HCT116 (cell line): ENCODE measurements at regions not wholly inside any gene's neighbourhood (a gene's known extent, or its start where the extent isn't known, plus 50 kb on each side); places are given as distances from the start of the nearest gene placed in this dataset.

Source experiments
- ATAC-seq: fragments of 200-7000 bp; cut with Tn5 transposase; 2 replicates; pipeline ENCODE4 v1.9.1; 2020; ENCODE audit warnings: mild to moderate bottlenecking, moderate library complexity
- BruUV-seq: library from RNA; stranded (reverse); fragments of 400-500 nt; replicated peaks from 2 replicates; lab custom pipeline; 2021; lab: Mats Ljungman, UMichigan
- CTCF ChIA-PET: fragments of 300-600 bp; sonication (Branson Sonifier 250); formaldehyde crosslinking; loops from one replicate; lab custom pipeline; 2021; ENCODE audit warnings: antibody characterized with exemption; lab: Charles Lee
- POLR2A ChIA-PET: fragments of 300-600, 350-600 bp; sonication (Branson Sonifier 250); formaldehyde crosslinking; loops from one replicate; lab custom pipeline; 2021; ENCODE audit warnings: antibody characterized with exemption; lab: Charles Lee
- RAD21 ChIA-PET, 2 experiments: fragments of 300-600 bp; sonication (Branson Sonifier 250); formaldehyde crosslinking; loops; one replicate each; lab custom pipeline; 2023; ENCODE audit warnings: low total read pairs in 2 of 2; ENCODE audit not compliant: uncharacterized antibody in 2 of 2, unreplicated experiment in 2 of 2, low non-redundant PET in 1 of 2; lab: Charles Lee
- DNase-seq: peaks from one replicate; pipeline ENCODE4 v3.0.0-alpha.2; 2010; ENCODE audit warnings: low read depth, low spot score
- H2AFZ ChIP-seq: fragments of 200-600 bp; shearing (Covaris generic), sonication (generic); 2 replicates; pipeline ENCODE4 v1.6.1; 2017; ENCODE audit warnings: low read depth, mixed run types, mixed read lengths, antibody characterized with exemption, low read length; ENCODE audit not compliant: poor library complexity, severe bottlenecking
- H3K27ac ChIP-seq: 2 replicates; pipeline ENCODE4 v1.5.1; 2012; ENCODE audit warnings: low read depth, low read length
- H3K27me3 ChIP-seq: fragments of 200-600 bp; sonication (generic); 2 replicates; pipeline ENCODE4 v1.6.1; 2016; ENCODE audit warnings: mixed run types, low read length, mixed read lengths; ENCODE audit not compliant: insufficient read depth
- H3K36me3 ChIP-seq, 2 experiments: fragments of 200-500 bp in 1 of 2; fragments of 200-600 bp in 1 of 2; sonication (Bioruptor generic) in 1 of 2; sonication (generic) in 1 of 2; 2 replicates each; pipeline versions ENCODE4 v1.5.1 to v1.6.1; 2014 to 2016; ENCODE audit warnings: low read length in 2 of 2, inconsistent platforms in 1 of 2, mixed read lengths in 1 of 2, mixed run types in 1 of 2; ENCODE audit not compliant: insufficient read depth in 2 of 2, control insufficient read depth in 1 of 2
- H3K4me1 ChIP-seq, 2 experiments: fragments of 200-600 bp in 1 of 2; sonication (generic) in 1 of 2; 2 replicates each; pipeline versions ENCODE4 v1.5.1 to v1.6.1; 2012 to 2017; ENCODE audit warnings: low read length in 2 of 2, inconsistent platforms in 1 of 2, mild to moderate bottlenecking in 1 of 2, mixed read lengths in 1 of 2, mixed run types in 1 of 2, moderate library complexity in 1 of 2; ENCODE audit not compliant: insufficient read depth in 2 of 2, control insufficient read depth in 1 of 2
- H3K4me2 ChIP-seq: fragments of 200-600 bp; sonication (generic); 2 replicates; pipeline ENCODE4 v1.6.1; 2017; ENCODE audit warnings: mixed run types, low read length, mixed read lengths
- H3K4me3 ChIP-seq, 2 experiments: fragments of 200-600 bp in 1 of 2; sonication (generic) in 1 of 2; replicated peaks in 1 of 2; 2 replicates each; pipeline ENCODE4 v1.5.1; 2011 to 2016; ENCODE audit warnings: low read length in 2 of 2, control low read depth in 1 of 2, low read depth in 1 of 2, mild to moderate bottlenecking in 1 of 2, mixed read lengths in 1 of 2, mixed run types in 1 of 2
- H3K79me2 ChIP-seq: fragments of 200-600 bp; sonication (generic); 2 replicates; pipeline ENCODE4 v1.6.1; 2017; ENCODE audit warnings: mild to moderate bottlenecking, mixed run types, low read length, moderate library complexity, mixed read lengths; ENCODE audit not compliant: insufficient read depth
- H3K9ac ChIP-seq: fragments of 200-600 bp; sonication (generic); 2 replicates; pipeline ENCODE4 v1.6.1; 2016; ENCODE audit warnings: low read length, mixed read lengths
- H3K9me2 ChIP-seq: fragments of 200-600 bp; sonication (generic), shearing (Covaris generic); 2 replicates; pipeline ENCODE4 v1.6.1; 2017; ENCODE audit warnings: mixed run types, mild to moderate bottlenecking, moderate library complexity; ENCODE audit not compliant: insufficient read depth
- H3K9me3 ChIP-seq, 2 experiments: fragments of 200-500 bp in 1 of 2; fragments of 200-600 bp in 1 of 2; sonication (Bioruptor generic) in 1 of 2; sonication (generic) in 1 of 2; 2 replicates each; pipeline ENCODE4 v1.6.1; 2014 to 2017; ENCODE audit warnings: low read length in 2 of 2, mixed read lengths in 2 of 2, inconsistent platforms in 1 of 2, low read depth in 1 of 2, mild to moderate bottlenecking in 1 of 2, mixed run types in 1 of 2, moderate library complexity in 1 of 2; ENCODE audit not compliant: control insufficient read depth in 1 of 2, insufficient read depth in 1 of 2
- H4K20me1 ChIP-seq: fragments of 200-600 bp; sonication (generic), shearing (Covaris generic); 2 replicates; pipeline ENCODE4 v1.6.1; 2017; ENCODE audit warnings: mixed run types, mild to moderate bottlenecking, moderate library complexity; ENCODE audit not compliant: insufficient read depth
- ATF3 ChIP-seq: IDR thresholded peaks from 2 replicates; pipeline ENCODE4 v1.6.1; 2012
- CBX3 ChIP-seq: IDR thresholded peaks from 2 replicates; pipeline ENCODE4 v1.6.1; 2012; ENCODE audit warnings: low read depth
- CEBPB ChIP-seq: IDR thresholded peaks from 2 replicates; pipeline ENCODE4 v1.6.1; 2012; ENCODE audit warnings: low read depth
- CTCF ChIP-seq, 3 experiments: fragments of 200-600 bp in 1 of 3; sonication (generic) in 1 of 3; IDR thresholded peaks in 2 of 3; conservative IDR thresholded peaks in 1 of 3; 2 replicates each; pipeline ENCODE4 v1.5.1; 2012 to 2017; ENCODE audit warnings: low read depth in 2 of 3, low read length in 2 of 3, antibody characterized with exemption in 1 of 3, borderline replicate concordance in 1 of 3, control low read depth in 1 of 3, mild to moderate bottlenecking in 1 of 3, mixed read lengths in 1 of 3, mixed run types in 1 of 3, moderate library complexity in 1 of 3; ENCODE audit not compliant: insufficient read depth in 1 of 3
- ELF1 ChIP-seq: IDR thresholded peaks from 2 replicates; pipeline ENCODE4 v1.6.1; 2012; ENCODE audit warnings: low read depth, borderline replicate concordance
- EZH2 ChIP-seq: fragments of 200-600 bp; sonication (generic); IDR thresholded peaks from 2 replicates; pipeline ENCODE4 v1.6.1; 2017; ENCODE audit warnings: antibody characterized with exemption, mixed run types
- EZH2phosphoT487 ChIP-seq: fragments of 200-600 bp; IDR thresholded peaks from 2 replicates; pipeline ENCODE4 v1.6.1; 2018; ENCODE audit warnings: antibody characterized with exemption, borderline replicate concordance
- FOSL1 ChIP-seq: IDR thresholded peaks from 2 replicates; pipeline ENCODE4 v1.6.1; 2012; ENCODE audit warnings: low read depth
- JUND ChIP-seq: IDR thresholded peaks from 2 replicates; pipeline ENCODE4 v1.6.1; 2012
- POLR2AphosphoS5 ChIP-seq: IDR thresholded peaks from 2 replicates; pipeline ENCODE4 v1.6.1; 2011; ENCODE audit warnings: mild to moderate bottlenecking, low read depth, low read length, moderate library complexity
- RAD21 ChIP-seq: IDR thresholded peaks from 2 replicates; pipeline ENCODE4 v1.6.1; 2012; ENCODE audit warnings: low read depth, mild to moderate bottlenecking
- REST ChIP-seq: IDR thresholded peaks from 2 replicates; pipeline ENCODE4 v1.6.1; 2012; ENCODE audit warnings: low read depth
- SIN3A ChIP-seq: IDR thresholded peaks from 2 replicates; pipeline ENCODE4 v1.6.1; 2012; ENCODE audit warnings: low read depth
- SP1 ChIP-seq: IDR thresholded peaks from 2 replicates; pipeline ENCODE4 v1.6.1; 2012; ENCODE audit warnings: low read depth
- SRF ChIP-seq: IDR thresholded peaks from 2 replicates; pipeline ENCODE4 v1.6.1; 2012; ENCODE audit warnings: low read depth
- TCF7L2 ChIP-seq: IDR thresholded peaks from 2 replicates; pipeline ENCODE4 v1.7.0; 2011; ENCODE audit warnings: borderline replicate concordance, inconsistent platforms; ENCODE audit not compliant: insufficient read depth, insufficient read length; ENCODE audit errors: extremely low read depth
- YY1 ChIP-seq: IDR thresholded peaks from 2 replicates; pipeline ENCODE4 v1.6.1; 2011; ENCODE audit warnings: low read length, low read depth, moderate library complexity, mild to moderate bottlenecking; ENCODE audit not compliant: insufficient replicate concordance; ENCODE audit errors: extremely low read depth
- ZBTB33 ChIP-seq: IDR thresholded peaks from 2 replicates; pipeline ENCODE4 v1.6.1; 2011; ENCODE audit warnings: mild to moderate bottlenecking, low read length, moderate library complexity; ENCODE audit not compliant: insufficient replicate concordance; ENCODE audit errors: extremely low read depth
- ZFX ChIP-seq: fragments of 450-650 bp; IDR thresholded peaks from 2 replicates; pipeline ENCODE4 v1.6.1; 2017
- ZNF274 ChIP-seq: fragments of 200-500 bp; sonication (Bioruptor generic); IDR thresholded peaks from 2 replicates; pipeline ENCODE4 v1.6.1; 2014; ENCODE audit warnings: mild to moderate bottlenecking, low read depth, low read length, inconsistent platforms
- intact Hi-C: fragments of 100-400 bp; cut with micrococcal nuclease; formaldehyde crosslinking; loops from 2 replicates; pipeline ENCODE4 v1.10.0; 2022

- Histone ChIP-seq H3K27ac (no peak overlapping the region), H3K4me3 (no peak overlapping the region), H3K36me3 (no peaks in the 10 kb centered on the region), H3K4me1 (no peaks in the 10 kb centered on the region), H2AFZ (no peak overlapping the region), H3K9me2 (no peaks in the 10 kb centered on the region), H4K20me1 (no peaks in the 10 kb centered on the region), H3K27me3 (no peaks in the 10 kb centered on the region), H3K79me2 (no peaks in the 10 kb centered on the region), H3K9me3 (no peaks in the 10 kb centered on the region), H3K9ac (no peak overlapping the region), H3K4me2 (no peak overlapping the region)
- intact Hi-C loops: no loop called here
- DNase-seq (no peak), ATAC-seq (no peak)
- ChIA-PET CTCF (no interaction called here), POLR2A (no interaction called here), RAD21 (no interaction called here)
- TF ChIP-seq SIN3A (no peak), REST (no peak), SP1 (no peak), RAD21 (no peak), POLR2AphosphoS5 (no peak), CBX3 (no peak), TCF7L2 (no peak), ZBTB33 (no peak), EZH2phosphoT487 (no peak), ELF1 (no peak), ZNF274 (no peak), FOSL1 (no peak), YY1 (no peak), ATF3 (no peak), CEBPB (no peak), ZFX (no peak), CTCF (IDR thresholded peaks at IDR 0.05 in 2 of 3, conservative IDR thresholded peaks at IDR 0.05 in 1 of 3; ENCODE audit: borderline replicate concordance in 1 of 3, insufficient read depth in 1 of 3, low read depth in 2 of 3, low read length in 2 of 3) (no peak), JUND (no peak), EZH2 (no peak), SRF (no peak)
- no TSS peak for BruUV-seq
Measured at GRCh38 chr1:208778417-208778816, 534.2 kb upstream of the PLXNA2 start.
